D721Med (cell line): ENCODE measurements at regions not wholly inside any gene's neighbourhood (a gene's known extent, or its start where the extent isn't known, plus 50 kb on each side); places are given as distances from the start of the nearest gene placed in this dataset.
"Not testable (repeated sequence)": the region's sequence is repeated elsewhere in the genome, so short reads cannot be mapped to it uniquely, and the experiment has no call there.

Experiments
- DNase-seq: peaks from one replicate; pipeline ENCODE4 v3.0.0; 2011; ENCODE audit warnings: low spot score; ENCODE audit not compliant: insufficient read length
- FAIRE-seq: peaks from 2 replicates; lab custom pipeline; 2011; peaks lifted over from hg19 to GRCh38; lab: Jason Lieb, UNC
- TF ChIP-seq, protein P1 (sequence below): IDR thresholded peaks from 2 replicates; pipeline ENCODE4 v1.5.1; 2012; ENCODE audit warnings: mild to moderate bottlenecking, control low read depth; ENCODE audit not compliant: insufficient read depth; ENCODE audit errors: missing control alignments

DNA sequence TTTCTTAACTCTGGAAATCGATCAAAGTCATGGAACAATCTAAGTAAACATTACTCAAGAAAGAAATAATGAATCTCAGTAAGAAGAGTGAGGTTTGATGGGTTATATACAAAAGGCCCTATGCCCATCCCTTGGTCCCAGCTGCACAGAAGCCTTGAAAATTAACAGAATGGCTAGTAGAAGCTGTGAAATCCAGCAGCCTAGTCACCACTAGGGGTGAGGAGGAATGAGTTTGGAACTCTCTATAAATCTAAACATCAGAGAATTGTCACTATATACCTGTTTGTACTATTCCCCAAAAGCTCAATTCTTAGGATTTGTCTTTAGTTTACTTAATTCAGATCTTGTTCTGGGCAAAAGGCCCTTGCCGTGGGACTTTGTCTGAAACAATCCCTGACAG is 313.9 kb upstream of the GRID2 start:
- TF ChIP-seq, protein P1, sequence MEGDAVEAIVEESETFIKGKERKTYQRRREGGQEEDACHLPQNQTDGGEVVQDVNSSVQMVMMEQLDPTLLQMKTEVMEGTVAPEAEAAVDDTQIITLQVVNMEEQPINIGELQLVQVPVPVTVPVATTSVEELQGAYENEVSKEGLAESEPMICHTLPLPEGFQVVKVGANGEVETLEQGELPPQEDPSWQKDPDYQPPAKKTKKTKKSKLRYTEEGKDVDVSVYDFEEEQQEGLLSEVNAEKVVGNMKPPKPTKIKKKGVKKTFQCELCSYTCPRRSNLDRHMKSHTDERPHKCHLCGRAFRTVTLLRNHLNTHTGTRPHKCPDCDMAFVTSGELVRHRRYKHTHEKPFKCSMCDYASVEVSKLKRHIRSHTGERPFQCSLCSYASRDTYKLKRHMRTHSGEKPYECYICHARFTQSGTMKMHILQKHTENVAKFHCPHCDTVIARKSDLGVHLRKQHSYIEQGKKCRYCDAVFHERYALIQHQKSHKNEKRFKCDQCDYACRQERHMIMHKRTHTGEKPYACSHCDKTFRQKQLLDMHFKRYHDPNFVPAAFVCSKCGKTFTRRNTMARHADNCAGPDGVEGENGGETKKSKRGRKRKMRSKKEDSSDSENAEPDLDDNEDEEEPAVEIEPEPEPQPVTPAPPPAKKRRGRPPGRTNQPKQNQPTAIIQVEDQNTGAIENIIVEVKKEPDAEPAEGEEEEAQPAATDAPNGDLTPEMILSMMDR, result no peak
- DNase-seq (no peak), FAIRE-seq (no peak)

- FAIRE-seq, result no peak
These were observed 313.0 kb upstream of the GRID2 start for GRCh38 chr4:91990726-91991125.

DNA sequence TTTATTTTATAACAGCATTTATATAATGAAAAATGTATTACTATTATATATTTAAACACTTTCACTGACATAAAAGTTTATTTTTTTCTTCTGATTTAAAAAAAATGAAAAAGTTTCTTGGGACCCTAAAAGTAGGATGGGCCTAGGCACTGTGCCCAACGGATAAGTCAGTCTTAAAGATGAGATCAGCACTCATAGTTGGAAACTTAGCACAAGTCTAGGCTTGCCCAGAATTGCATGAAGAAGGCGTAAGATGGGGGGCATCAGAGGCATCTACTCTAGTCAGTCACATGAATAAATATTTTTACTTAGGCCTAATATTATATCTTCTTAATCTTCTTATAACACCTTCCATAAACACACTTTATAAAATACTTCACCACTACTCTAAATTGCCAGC is 306.7 kb upstream of the GRID2 start:
- FAIRE-seq (no peak), DNase-seq (no peak)
- TF ChIP-seq, protein P1, result no peak

More at GRCh38 chr4:91990726-91991125, 313.0 kb upstream of the GRID2 start:
- TF ChIP-seq, protein P1, result no peak
- no peak for DNase-seq

DNA sequence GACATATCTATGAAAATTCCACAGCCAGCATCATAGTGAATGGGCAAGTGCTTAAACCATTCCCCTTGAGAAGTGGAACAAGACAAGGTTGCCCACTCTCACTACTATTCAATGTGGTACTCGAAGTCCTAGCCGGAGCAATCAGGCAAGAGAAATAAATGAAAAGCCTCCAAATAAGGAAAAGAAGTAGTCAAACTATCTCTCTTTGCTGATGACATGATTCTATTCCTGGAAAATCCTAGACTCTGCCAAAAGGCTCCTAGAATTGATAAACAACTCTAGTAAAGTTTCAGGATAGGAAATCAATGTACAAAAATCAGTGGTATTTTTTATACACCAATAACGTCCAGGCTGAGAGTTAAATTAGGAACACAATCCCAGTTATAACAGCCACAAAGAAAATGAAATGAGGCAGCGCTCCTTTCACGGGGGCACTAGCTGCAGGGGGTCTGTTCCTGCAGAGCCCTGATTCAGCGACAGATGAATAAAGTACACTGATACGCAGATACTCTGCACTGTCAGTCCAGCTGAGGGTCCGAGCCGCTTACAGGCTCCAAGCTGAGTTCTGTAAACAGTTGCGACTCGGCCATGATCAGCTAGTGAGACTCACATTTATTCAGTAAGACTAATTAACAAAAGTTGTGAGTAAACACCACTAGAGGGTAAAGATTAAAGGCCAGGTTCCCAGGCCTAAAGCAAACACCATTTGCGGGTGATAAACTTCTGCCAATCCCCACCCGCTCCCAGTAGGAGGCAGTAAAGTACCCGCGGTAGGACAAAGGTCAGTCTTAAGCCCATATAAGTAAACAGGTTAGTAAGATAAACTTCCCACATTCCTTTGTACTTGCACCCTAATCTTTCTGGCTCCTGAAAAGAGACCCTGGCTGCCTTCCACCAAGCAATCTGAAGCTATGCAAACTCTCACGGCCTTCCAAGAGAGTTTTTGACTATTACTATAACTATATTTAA is 290.6 kb upstream of the GRID2 start:
- TF ChIP-seq, protein P1, result no peak
- no peak for DNase-seq
- FAIRE-seq, result no peak

- FAIRE-seq, result no peak
- TF ChIP-seq, protein P1, result no peak
- no peak for DNase-seq
These were observed 289.7 kb upstream of the GRID2 start for GRCh38 chr4:92014067-92014466.

GRCh38 chr4:92021203-92021602 is 282.6 kb upstream of the GRID2 start:
- TF ChIP-seq, protein P1, result no peak
- FAIRE-seq (no peak), DNase-seq (no peak)

DNA sequence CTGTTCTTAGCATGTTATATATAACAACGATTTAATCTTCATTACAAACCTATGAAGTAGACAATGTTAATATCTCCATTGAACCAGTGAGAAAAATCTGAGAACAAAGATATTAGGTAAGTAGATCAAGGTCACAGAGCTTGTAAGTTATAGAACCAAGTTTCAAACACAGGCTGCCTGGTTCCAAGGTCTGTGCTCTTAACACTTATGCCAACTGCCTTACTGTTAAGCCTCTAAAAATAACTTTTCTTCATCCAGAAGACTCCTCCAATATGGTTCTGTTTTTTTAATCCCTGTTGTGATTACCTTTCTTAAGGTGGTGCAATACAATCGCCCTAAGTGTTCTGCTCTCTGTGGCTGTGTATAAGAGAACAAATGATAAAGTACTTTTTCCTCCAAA is 282.0 kb upstream of the GRID2 start:
- TF ChIP-seq, protein P1, result no peak
- DNase-seq (no peak), FAIRE-seq (no peak)

- not testable (repeated sequence) for DNase-seq, FAIRE-seq
These were observed 274.9 kb upstream of the GRID2 start for GRCh38 chr4:92028830-92029229.
